CD4-positive, alpha-beta memory T cell (primary cell): ENCODE measurements at regions not wholly inside any gene's neighbourhood (a gene's known extent, or its start where the extent isn't known, plus 50 kb on each side); places are given as distances from the start of the nearest gene placed in this dataset.

Experiments used
- CTCF ChIA-PET: fragments of 350-600 bp; sonication (Branson Sonifier 250); formaldehyde crosslinking; loops from one replicate; lab custom pipeline; 2021; ENCODE audit warnings: inconsistent platforms; ENCODE audit not compliant: partially characterized antibody; lab: Charles Lee
- POLR2A ChIA-PET: fragments of 350-600 bp; sonication (Branson Sonifier 250); formaldehyde crosslinking; loops from one replicate; lab custom pipeline; 2021; ENCODE audit not compliant: partially characterized antibody; lab: Charles Lee
- DNase-seq, 5 donors: peaks; one replicate each; pipeline versions ENCODE4 v3.0.0 to v3.0.0-alpha.2; 2020 to 2022; ENCODE audit warnings: mixed read lengths in 1 of 5
- H3K27ac ChIP-seq: one replicate; pipeline ENCODE4 v1.7.0; 2013; ENCODE audit warnings: low read depth, low read length
- H3K27me3 ChIP-seq: 2 replicates; pipeline ENCODE4 v1.7.0; 2013; ENCODE audit warnings: mild to moderate bottlenecking, low read length, moderate library complexity; ENCODE audit not compliant: insufficient read depth
- H3K36me3 ChIP-seq: 2 replicates; pipeline ENCODE4 v1.7.0; 2013; ENCODE audit warnings: mild to moderate bottlenecking, low read length, moderate library complexity; ENCODE audit not compliant: insufficient read depth
- H3K4me1 ChIP-seq: 2 replicates; pipeline ENCODE4 v1.7.0; 2013; ENCODE audit warnings: mild to moderate bottlenecking, low read length, moderate library complexity; ENCODE audit not compliant: insufficient read depth
- H3K4me3 ChIP-seq, 2 donors: one replicate each; pipeline ENCODE4 v1.7.0; 2013; ENCODE audit warnings: low read length in 2 of 2, mild to moderate bottlenecking in 1 of 2
- H3K9me3 ChIP-seq, 2 donors: one replicate each; pipeline ENCODE4 v1.7.0; 2013; ENCODE audit warnings: low read length in 2 of 2, control low read depth in 1 of 2; ENCODE audit not compliant: control insufficient read depth in 1 of 2
- H3K27ac Mint-ChIP-seq, 7 donors: one replicate each; pipeline ENCODE4 v1.8.0; 2020 to 2021; ENCODE audit warnings: mixed read lengths in 7 of 7, mild to moderate bottlenecking in 6 of 7, inconsistent platforms in 3 of 7, moderate library complexity in 3 of 7
- H3K27me3 Mint-ChIP-seq, 2 donors: one replicate each; pipeline ENCODE4 v1.8.0; 2020 to 2021; ENCODE audit warnings: mixed read lengths in 2 of 2
- H3K36me3 Mint-ChIP-seq, 2 donors: one replicate each; pipeline ENCODE4 v1.8.0; 2020 to 2021; ENCODE audit warnings: mixed read lengths in 2 of 2, inconsistent platforms in 1 of 2, mild to moderate bottlenecking in 1 of 2
- H3K4me1 Mint-ChIP-seq, 4 donors: one replicate each; pipeline ENCODE4 v1.8.0; 2020 to 2021; ENCODE audit warnings: mixed read lengths in 4 of 4, mild to moderate bottlenecking in 1 of 4
- H3K4me3 Mint-ChIP-seq, 8 donors: one replicate each; pipeline ENCODE4 v1.8.0; 2020 to 2021; ENCODE audit warnings: mixed read lengths in 8 of 8, mild to moderate bottlenecking in 7 of 8, moderate library complexity in 6 of 8, inconsistent platforms in 3 of 8
- H3K9me3 Mint-ChIP-seq, 8 donors: one replicate each; pipeline ENCODE4 v1.8.0; 2020 to 2021; ENCODE audit warnings: mixed read lengths in 8 of 8, mild to moderate bottlenecking in 5 of 8, inconsistent platforms in 3 of 8, moderate library complexity in 1 of 8
- intact Hi-C: fragments of 100-400 bp; cut with micrococcal nuclease; formaldehyde crosslinking; loops from one replicate; pipeline ENCODE4 v1.15.1; 2023

DNA sequence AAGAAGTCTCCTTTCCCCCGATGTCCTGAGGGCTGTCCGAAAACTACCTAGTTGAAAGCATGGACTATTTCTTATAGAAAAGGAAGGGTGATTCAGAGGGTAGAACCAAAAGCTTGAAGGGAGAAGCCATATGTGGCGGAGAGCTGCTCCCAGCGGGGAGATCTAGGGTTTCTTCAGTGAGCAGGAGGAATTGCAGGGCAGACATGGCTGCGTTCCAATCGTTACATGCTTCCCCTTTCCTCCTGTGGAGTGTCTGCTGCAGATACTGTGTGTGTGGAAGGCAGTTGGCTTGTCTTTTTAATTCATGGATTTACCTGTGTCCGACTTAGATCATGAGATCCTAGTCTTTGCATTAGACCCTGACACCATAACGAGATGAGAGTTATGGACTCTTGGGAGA lies 799.5 kb downstream of the QKI start:
- CTCF ChIA-PET, result no interaction called here
- no peaks in the 10 kb centered on the region for H3K27me3 ChIP-seq
- H3K4me3 ChIP-seq, result no peak overlapping the region
- H3K36me3 ChIP-seq, result no peaks in the 10 kb centered on the region
- intact Hi-C loops, result no loop called here
- H3K36me3 Mint-ChIP-seq, result no peaks in the 10 kb centered on the region
- H3K9me3 Mint-ChIP-seq, result peaks cover 0 to 4% (median 3%) of the 10 kb centered on the region in 8 donors
- DNase-seq, result no peak
- H3K27me3 Mint-ChIP-seq, result no peaks in the 10 kb centered on the region
- no peaks in the 10 kb centered on the region for H3K4me1 Mint-ChIP-seq
- POLR2A ChIA-PET, result no interaction called here
- H3K4me3 Mint-ChIP-seq, result no peak overlapping the region
- H3K27ac Mint-ChIP-seq, result no peak overlapping the region
- no peaks in the 10 kb centered on the region for H3K9me3 ChIP-seq
- H3K27ac ChIP-seq, result no peak overlapping the region
- no peaks in the 10 kb centered on the region for H3K4me1 ChIP-seq

DNA sequence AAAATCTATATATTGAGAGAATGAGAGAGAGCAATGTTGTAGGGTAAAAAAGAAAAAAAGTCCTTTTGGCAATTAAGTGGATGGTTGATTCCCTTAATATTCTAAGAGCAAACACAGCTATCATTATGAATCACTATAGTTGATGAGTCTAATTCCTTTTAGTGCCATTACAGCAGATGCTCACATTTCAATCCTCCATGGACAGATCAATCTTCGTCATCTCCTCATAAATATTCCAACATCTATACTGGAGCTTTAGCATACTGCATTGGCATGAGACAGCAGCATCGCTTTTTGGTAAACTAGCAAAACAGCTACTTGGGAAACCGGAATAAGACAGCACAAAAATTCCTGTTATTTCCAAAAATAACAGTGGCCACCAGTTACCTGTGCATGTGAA lies 796.7 kb downstream of the QKI start:
- Mint-ChIP-seq H3K4me3 (no peak overlapping the region), H3K36me3 (no peaks in the 10 kb centered on the region), H3K27me3 (no peaks in the 10 kb centered on the region), H3K4me1 (no peaks in the 10 kb centered on the region), H3K9me3 (peaks cover 0 to 3% (median under 1%) of the 10 kb centered on the region in 8 donors), H3K27ac (no peak overlapping the region)
- no peak overlapping the region for H3K4me3 ChIP-seq
- no peaks in the 10 kb centered on the region for H3K9me3 ChIP-seq
- intact Hi-C loops, result no loop called here
- H3K27ac ChIP-seq, result no peak overlapping the region
- H3K36me3 ChIP-seq, result no peaks in the 10 kb centered on the region
- DNase-seq, result no peak
- H3K27me3 ChIP-seq, result no peaks in the 10 kb centered on the region
- no peaks in the 10 kb centered on the region for H3K4me1 ChIP-seq
- ChIA-PET POLR2A (no interaction called here), CTCF (no interaction called here)

DNA sequence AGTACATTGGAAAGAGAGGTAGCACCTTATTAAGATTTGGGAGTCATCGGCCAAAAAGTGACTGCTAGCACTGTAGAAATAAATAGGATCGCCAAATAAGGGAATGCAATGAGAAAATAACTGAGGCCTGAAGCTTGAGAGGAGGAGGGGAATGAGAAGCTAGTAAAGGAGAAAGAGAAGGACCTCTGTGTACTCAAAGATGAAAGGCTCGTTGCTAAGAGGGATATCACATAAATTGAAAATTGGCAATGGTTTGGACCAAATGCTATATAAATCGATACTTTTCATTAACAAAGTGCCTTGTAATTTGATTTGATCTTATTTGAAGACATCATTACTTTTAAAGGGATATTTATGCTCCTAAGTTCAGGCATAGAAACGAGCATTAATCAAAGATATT lies 796.3 kb downstream of the QKI start:
- CTCF ChIA-PET, result no interaction called here
- no peaks in the 10 kb centered on the region for H3K27me3 Mint-ChIP-seq

DNA sequence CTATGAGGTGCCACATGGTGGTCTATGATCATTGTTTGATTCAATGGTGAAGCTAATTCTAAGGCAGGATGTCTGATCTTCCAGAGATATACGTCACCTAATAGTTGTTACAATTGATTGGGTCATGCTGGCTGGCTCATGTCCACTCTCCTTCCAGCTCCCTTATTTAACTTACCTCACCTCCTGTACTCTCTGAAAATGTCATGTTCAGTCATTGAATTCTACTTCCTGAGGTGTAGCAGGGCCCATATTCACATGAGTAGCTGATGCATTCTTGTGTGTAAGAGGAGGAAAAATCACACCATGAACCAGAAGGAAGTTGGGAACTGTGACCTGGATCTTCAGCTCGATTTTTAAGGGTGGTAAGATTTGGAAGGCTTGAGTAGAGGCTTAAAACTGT lies 795.8 kb downstream of the QKI start:
- Histone ChIP-seq H3K4me3 (no peak overlapping the region), H3K9me3 (no peaks in the 10 kb centered on the region), H3K27ac (no peak overlapping the region), H3K36me3 (no peaks in the 10 kb centered on the region), H3K4me1 (no peaks in the 10 kb centered on the region), H3K27me3 (no peaks in the 10 kb centered on the region)
- Mint-ChIP-seq H3K9me3 (peaks cover 0 to 4% (median under 1%) of the 10 kb centered on the region in 8 donors), H3K4me3 (no peak overlapping the region), H3K36me3 (no peaks in the 10 kb centered on the region), H3K4me1 (no peaks in the 10 kb centered on the region), H3K27ac (no peak overlapping the region), H3K27me3 (no peaks in the 10 kb centered on the region)
- CTCF ChIA-PET, result no interaction called here
- no peak for DNase-seq
- POLR2A ChIA-PET, result no interaction called here
- intact Hi-C loops, result no loop called here

More for the DNA sequence above, 796.3 kb downstream of the QKI start:
- H3K36me3 Mint-ChIP-seq, result no peaks in the 10 kb centered on the region
- H3K9me3 ChIP-seq, result no peaks in the 10 kb centered on the region
- H3K27me3 ChIP-seq, result no peaks in the 10 kb centered on the region
- H3K9me3 Mint-ChIP-seq, result peaks cover 0 to 4% (median under 1%) of the 10 kb centered on the region in 8 donors
- POLR2A ChIA-PET, result no interaction called here
- H3K4me3 ChIP-seq, result no peak overlapping the region
- no peaks in the 10 kb centered on the region for H3K4me1 Mint-ChIP-seq
- H3K27ac Mint-ChIP-seq, result no peak overlapping the region
- H3K36me3 ChIP-seq, result no peaks in the 10 kb centered on the region
- H3K4me3 Mint-ChIP-seq, result no peak overlapping the region
- H3K4me1 ChIP-seq, result no peaks in the 10 kb centered on the region
- intact Hi-C loops, result no loop called here
- no peak overlapping the region for H3K27ac ChIP-seq
- no peak for DNase-seq

DNA sequence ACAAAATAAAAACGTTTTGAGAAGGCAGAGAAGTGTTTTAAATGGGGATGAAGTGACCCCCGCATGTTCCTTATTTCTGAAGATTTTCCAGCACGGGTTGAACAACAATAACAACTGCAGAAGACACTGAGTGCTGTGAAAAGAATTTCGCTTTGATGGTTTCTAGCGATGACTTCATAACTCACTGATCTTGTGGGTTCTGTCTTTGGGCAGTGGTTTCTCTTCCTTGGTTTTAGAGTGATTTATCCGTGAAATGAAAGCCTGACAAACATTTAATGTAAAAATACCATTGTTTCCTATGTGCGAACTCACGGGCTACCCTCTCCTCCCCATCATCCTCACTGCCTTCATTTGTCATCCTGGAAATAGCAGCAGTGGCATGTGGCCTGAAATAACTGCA lies 793.9 kb downstream of the QKI start:
- Mint-ChIP-seq H3K27ac (no peak overlapping the region), H3K9me3 (peaks cover 0 to 3% (median 0%) of the 10 kb centered on the region in 8 donors), H3K4me3 (no peak overlapping the region), H3K4me1 (no peaks in the 10 kb centered on the region), H3K36me3 (no peaks in the 10 kb centered on the region), H3K27me3 (no peaks in the 10 kb centered on the region)
- ChIA-PET POLR2A (no interaction called here), CTCF (no interaction called here)
- intact Hi-C loops, result no loop called here
- no peak for DNase-seq
- no peak overlapping the region for H3K4me3 ChIP-seq
- no peak overlapping the region for H3K27ac ChIP-seq
- no peaks in the 10 kb centered on the region for H3K36me3 ChIP-seq
- H3K4me1 ChIP-seq, result no peaks in the 10 kb centered on the region
- no peaks in the 10 kb centered on the region for H3K9me3 ChIP-seq
- no peaks in the 10 kb centered on the region for H3K27me3 ChIP-seq

DNA sequence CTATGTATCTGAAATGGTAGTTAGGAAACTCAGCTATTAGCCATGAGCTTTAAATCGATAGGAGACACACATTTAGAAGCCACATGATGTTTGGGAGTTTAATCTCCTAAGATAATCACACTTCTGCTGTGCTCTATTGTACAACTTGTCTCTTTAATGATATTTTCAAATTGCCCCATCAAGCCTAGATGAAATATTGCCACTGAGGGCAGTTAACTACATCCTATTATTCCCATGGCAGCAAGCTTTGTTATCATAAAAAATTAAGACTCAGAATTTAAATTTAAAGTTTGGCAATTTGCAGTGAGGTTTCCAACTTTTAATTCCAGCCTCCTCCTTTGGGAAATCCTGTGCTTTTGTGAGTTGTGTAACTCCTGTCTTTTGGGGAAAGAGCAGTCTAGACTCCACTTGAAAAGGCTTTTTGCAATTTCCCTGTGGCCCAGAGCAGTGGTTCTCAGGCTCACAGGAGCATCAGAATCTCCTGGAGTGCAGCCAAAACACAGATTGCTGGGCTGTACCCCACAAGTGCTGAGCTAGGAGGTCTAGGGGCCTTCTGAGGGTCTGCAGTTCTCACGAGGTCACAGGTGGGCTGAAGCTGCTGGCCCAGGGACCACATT lies 792.4 kb downstream of the QKI start:
- intact Hi-C loops, result no loop called here
- no peaks in the 10 kb centered on the region for H3K9me3 ChIP-seq
- H3K4me1 Mint-ChIP-seq, result no peaks in the 10 kb centered on the region
- CTCF ChIA-PET, result no interaction called here
- H3K36me3 ChIP-seq, result no peaks in the 10 kb centered on the region
- no peaks in the 10 kb centered on the region for H3K27me3 Mint-ChIP-seq
- H3K36me3 Mint-ChIP-seq, result no peaks in the 10 kb centered on the region
- DNase-seq, result no peak
- peaks cover 0 to 3% (median 0%) of the 10 kb centered on the region in 8 donors for H3K9me3 Mint-ChIP-seq
- H3K27ac ChIP-seq, result no peak overlapping the region
- no peak overlapping the region for H3K4me3 Mint-ChIP-seq
- H3K4me1 ChIP-seq, result no peaks in the 10 kb centered on the region
- POLR2A ChIA-PET, result no interaction called here
- no peak overlapping the region for H3K27ac Mint-ChIP-seq
- H3K27me3 ChIP-seq, result no peaks in the 10 kb centered on the region
- H3K4me3 ChIP-seq, result no peak overlapping the region

DNA sequence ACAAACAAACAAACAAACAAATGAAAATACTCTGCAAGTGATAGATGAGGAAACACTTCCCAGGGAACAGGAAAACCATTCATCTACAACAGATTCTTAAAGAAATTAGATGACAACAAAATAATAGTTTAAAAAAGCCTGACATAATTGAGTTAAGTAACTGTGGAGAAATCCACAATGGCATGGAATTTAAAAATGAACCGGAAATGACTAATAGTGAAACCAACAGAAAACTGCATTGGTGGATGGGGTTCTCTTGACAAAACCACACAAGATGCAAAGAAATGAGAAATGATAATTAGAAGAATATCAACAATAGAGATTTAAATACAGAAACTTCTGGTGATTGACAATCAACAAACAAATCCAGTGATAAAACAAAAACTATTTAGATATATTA lies 785.6 kb downstream of the QKI start:
- Histone ChIP-seq H3K4me3 (no peak overlapping the region), H3K36me3 (no peaks in the 10 kb centered on the region), H3K27ac (no peak overlapping the region), H3K4me1 (no peaks in the 10 kb centered on the region), H3K27me3 (no peaks in the 10 kb centered on the region), H3K9me3 (no peaks in the 10 kb centered on the region)
- Mint-ChIP-seq H3K4me1 (no peaks in the 10 kb centered on the region), H3K9me3 (peaks cover 0 to 3% (median 0%) of the 10 kb centered on the region in 8 donors), H3K27ac (no peak overlapping the region), H3K4me3 (no peak overlapping the region), H3K36me3 (no peaks in the 10 kb centered on the region), H3K27me3 (peaks cover 0 to 2% of the 10 kb centered on the region in 2 donors)
- DNase-seq, result no peak
- ChIA-PET CTCF (no interaction called here), POLR2A (no interaction called here)
- intact Hi-C loops, result no loop called here

DNA sequence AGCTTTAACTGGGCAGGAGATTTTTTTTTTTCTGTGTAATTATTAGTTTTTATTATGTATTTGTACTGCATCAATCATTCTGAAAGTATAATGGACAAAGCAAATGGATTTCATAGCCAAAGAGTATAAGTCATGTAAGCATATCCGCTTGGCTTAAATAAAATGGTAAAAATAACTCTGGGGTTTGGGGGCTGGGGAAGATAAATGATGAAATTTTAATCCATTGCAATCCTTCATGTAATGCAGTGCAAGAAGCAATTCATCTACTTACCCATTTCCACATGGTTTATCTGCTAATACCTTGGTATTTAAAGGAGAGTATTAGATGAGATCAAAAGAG lies 781.4 kb downstream of the QKI start:
- no peak overlapping the region for H3K27ac ChIP-seq
- H3K36me3 ChIP-seq, result no peaks in the 10 kb centered on the region

More for the DNA sequence above, 781.4 kb downstream of the QKI start:
- intact Hi-C loops, result no loop called here
- Histone ChIP-seq H3K9me3 (no peaks in the 10 kb centered on the region), H3K27me3 (no peaks in the 10 kb centered on the region), H3K4me1 (no peaks in the 10 kb centered on the region), H3K4me3 (no peak overlapping the region)
- ChIA-PET CTCF (no interaction called here), POLR2A (no interaction called here)
- Mint-ChIP-seq H3K9me3 (peaks cover 0 to 3% (median 0%) of the 10 kb centered on the region in 8 donors), H3K36me3 (no peaks in the 10 kb centered on the region), H3K27ac (no peak overlapping the region), H3K4me3 (no peak overlapping the region), H3K27me3 (peaks cover 0 to 4% of the 10 kb centered on the region in 2 donors), H3K4me1 (no peaks in the 10 kb centered on the region)
- DNase-seq, result no peak
